Left kidney (tissue), 1 donor: ENCODE measurements at regions not wholly inside any gene's neighbourhood (a gene's known extent, or its start where the extent isn't known, plus 50 kb on each side); places are given as distances from the start of the nearest gene placed in this dataset.

ENCODE experiments used
- DNase-seq: peaks from one replicate; pipeline ENCODE4 v3.0.0-alpha.2; 2013

DNA sequence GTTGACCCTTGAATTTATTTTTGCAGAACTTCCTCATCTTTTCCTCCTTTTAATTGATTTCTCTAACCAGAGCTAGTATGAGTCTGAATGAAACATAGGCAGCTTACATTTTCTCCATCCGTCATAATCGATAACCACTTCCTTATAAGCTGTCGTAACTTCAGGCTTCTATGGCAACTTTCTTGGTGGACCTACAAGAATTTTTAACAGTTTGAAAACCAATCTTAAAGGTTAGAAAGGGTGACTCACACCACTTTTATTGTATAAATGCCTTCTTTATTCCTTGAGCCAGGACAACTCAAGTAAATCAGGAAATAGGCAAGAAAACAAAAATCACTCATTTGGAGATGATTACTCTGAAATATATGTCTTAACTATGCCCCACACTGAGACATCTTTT lies 105.7 kb upstream of the KL start:
- DNase-seq, result no peak

DNA sequence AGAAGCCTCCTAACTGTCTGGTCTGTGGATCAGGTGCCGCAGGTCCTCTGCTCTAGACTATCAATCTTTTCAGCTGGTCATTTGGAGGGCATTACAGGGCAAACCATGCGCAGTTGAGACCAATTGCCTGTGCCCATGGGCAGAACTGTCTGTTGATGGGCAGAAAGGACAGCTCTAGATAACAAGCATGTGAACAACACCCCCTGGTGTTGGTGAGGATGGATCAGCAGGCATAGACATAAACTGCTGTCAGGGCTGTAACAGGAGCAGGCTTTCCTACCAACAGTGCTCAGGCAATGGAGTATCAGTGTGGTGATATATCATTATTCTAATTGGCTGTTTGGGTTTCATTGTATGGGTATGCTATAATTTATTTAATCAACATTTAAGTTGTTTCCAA lies 104.7 kb upstream of the KL start:
- peak; percentile 48 for DNase-seq

DNA sequence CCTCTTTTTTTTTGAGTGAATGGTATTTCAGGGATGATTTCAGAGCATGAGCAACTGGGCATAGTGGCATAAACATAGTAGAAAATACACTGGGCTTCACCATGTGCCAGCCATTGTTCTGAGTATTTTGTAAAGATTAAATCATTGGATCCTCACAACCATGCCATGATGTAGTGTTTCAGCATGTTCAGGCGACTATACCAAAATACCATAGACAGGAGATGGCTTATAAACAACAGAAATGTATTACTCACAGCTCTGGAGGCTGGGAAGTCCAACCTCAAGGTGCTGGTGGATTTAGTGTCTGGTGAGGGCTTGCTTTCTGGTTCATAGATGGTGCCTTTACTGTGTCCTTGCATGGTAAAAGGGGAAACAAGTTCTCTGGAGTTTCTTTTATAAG lies 101.5 kb upstream of the KL start:
- DNase-seq, result no peak

DNA sequence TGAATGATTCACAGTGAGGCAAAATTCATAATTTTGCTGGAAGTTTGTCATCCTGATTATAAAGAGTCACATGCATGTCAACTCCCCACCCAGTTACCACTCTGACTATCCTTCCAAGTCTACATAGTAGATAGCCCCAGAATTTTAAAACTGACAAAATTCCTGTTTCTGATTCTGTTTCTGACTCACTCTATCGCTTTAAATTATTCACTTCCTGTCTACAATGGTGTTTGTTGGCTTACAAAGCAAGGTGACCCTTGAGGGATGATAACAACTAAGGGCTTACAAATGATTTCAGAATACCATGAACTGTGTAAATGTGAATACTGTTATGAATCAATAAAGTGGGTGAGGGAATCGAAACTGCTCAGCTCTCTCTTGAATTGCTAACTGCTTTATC lies 98.7 kb upstream of the KL start:
- DNase-seq, result no peak

DNA sequence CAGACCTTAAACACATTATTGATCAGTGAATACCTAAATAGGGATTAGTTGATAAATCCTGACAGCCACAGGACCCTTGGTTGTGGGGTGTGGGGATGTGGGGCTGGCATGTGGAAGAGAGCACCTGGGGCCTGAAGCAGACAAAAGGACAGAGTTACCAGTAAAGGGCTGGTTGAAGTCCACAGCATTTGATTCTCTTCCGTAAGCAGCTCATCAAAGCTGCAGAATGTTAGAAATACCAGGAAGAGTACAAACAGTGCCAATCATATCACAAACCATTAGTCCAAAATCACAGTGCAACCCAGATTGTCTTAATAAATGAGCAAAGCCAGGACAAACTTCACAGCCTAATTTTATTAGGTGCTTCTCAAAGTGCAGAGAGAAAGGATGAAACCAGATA lies 92.5 kb upstream of the KL start:
- DNase-seq, result no peak

DNA sequence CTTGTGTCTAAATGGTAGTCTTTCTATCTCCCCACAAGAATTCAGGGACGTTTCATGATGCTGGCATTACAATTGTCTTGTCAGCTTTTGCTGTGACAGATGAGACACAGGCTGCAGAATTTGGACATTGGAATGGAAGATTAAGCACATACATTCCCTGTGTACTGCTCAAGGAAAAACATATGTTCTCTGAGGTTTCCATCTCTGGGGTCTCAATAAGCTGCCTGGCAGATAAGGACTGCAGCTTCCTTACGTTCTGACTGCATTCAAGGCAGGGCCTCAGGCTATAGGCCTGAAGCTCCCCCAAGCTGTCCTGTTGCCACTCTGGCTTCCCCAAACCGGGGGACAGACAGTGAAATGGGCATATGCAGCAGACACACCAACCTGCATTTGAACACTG lies 91.3 kb upstream of the KL start:
- no peak for DNase-seq

GRCh38 chr13:32925506-32925905 lies 90.7 kb upstream of the KL start:
- DNase-seq, result peak; percentile 33

DNA sequence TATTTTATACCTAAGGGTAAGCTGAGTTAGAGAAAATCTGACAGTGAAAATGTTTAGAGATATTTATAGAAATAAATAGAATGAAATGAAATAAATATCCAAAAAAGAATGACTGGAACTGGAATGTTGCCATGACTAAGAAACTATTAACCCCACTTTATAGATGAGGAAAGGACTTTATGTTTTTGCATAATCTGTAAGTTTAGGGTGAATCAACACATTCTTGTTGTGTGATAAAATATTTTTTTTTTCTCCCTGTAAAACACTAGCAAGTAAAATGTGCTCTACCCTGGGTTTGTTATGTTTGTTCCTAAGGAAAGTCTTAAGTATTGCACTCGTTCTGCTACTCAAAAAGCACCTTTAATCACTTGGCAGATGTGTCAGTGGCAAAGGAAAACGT lies 83.8 kb upstream of the KL start:
- no peak for DNase-seq

GRCh38 chr13:32936716-32937115 lies 79.5 kb upstream of the KL start:
- no peak for DNase-seq

DNA sequence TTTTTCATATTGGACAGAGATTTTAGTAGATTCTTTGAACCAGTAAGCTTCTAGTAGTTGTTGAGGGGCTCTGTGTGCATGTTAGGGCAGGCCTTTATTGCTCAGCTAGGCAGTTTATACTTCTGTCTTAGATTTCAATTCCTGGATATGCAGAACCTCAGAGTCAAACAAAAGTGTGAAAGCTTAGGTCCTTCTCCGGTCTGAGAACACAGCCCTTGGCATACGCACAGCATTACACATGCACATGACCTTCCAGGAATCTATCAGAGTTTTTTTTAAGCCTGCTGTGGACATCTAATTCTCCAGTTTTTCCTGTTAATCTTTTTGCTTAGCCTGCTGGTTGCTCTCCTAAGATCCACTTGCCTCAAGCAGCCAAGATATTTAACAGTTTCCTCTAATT lies 77.9 kb upstream of the KL start:
- no peak for DNase-seq

GRCh38 chr13:32938907-32939306 lies 77.3 kb upstream of the KL start:
- DNase-seq, result no peak

- no peak for DNase-seq
These were observed 75.6 kb upstream of the KL start for GRCh38 chr13:32940601-32941000.

DNA sequence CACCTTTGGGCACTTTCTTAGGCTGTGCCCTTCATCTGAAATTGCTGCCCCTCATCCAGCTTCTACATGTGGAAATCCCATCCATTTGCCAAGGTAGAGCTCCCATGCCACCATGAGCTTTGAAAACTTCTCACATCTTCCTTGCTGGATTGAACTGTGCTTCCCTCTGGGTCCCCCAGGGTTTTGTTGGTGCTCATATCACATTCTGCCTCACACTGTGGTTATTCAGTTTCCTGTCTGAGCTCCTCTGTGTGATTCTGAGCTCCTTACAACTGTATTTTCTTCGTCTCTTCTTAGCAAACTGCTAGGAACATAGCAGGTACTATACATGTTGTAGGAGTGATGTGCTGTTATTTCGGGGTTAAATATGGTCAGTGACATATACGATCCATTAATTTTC lies 74.9 kb upstream of the KL start:
- no peak for DNase-seq

DNA sequence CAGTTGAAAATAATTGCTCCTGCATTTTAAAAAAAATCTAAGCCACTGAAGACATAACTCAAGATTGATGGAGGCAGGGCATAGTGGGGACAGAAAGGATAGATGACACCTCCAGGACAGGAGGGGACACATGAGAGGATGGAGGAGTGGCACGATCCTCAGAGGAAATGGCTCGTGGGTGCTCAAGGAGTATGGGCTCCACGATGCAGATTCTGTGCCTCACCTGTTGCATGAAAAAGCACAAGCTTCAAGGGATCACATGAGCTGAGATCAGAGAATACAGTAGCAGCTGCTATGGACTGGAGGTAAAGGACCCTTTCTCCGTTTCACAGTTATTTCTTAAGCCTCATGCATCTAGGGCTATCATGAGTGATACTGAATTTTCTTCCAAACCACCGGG lies 69.7 kb upstream of the KL start:
- no peak for DNase-seq

DNA sequence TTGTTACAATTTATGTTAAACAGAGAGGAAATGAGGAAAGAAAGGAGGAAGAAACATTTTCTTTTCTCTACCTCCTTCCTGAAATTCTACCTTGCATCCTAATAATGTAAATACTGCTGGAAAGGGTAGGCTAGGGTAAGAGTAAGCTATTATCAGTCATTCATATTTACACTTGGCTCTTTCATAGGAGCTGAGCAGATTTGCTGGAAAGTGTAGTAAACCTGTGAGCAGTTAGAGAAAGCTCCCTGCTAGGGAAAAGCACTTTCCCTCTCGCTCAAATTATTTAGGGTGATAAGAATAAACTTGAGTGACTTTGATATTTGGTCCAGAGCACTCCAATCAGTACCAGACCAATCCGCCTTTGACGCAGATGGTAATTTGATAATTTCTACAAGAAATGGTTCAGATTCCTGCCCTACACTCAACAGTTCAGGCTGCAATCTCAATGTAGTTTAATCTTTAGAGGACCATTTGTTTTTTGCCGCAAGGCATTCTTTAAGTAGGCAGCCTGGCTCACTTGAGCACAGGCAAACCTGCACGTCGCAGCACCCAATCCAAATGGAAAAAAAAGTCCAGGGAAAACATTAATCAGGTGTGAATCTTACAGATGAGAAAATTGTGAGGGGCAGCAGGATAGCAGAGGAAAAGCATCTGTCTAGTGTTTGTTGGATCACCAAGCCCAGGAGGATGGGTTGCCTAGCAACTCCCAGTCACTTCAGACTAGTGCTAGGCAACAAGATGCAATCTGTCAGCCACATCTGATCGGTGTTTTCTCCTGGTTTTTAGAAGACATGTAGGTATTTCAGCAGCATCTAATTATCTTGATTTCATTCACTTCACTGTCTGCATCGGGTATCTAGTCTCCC lies 68.6 kb upstream of the KL start:
- no peak for DNase-seq

DNA sequence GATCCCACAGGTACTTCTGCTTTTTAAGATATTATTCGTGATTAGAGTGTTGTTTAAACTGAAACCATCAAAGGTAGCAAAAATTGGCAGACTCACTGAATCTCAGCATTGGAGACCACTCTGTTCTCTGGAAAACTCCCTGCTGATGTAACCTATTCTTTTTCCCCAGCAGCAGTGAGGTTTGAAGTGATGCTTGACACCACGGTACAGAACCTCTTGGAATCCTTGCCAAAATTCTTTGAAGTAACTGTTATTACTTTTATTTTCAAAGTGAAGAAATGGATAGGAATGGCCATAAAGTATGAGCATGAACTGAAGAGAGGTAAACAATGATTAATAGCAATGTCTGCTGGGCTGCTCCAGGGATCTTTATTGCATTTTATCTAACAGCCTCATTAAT lies 66.4 kb upstream of the KL start:
- DNase-seq, result no peak

DNA sequence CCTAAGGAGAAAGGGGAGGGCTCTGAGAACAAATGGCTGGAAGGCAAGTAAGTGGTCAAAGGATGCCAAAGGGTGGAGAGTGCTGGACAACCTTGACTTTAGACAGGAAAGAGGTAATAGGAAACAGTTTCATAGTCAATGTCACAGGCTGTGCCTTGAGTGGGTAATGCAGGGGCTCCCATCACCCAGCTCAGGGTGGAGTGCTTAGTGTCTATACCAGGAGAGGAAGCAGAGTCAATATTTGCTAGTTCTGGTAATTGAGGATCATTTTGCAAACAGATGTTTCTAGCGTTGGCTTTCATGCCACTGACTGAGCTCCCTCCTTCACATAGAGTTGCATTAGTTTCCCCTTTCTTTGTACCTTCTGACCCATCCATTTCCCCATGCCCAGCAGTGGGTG lies 64.6 kb upstream of the KL start:
- no peak for DNase-seq

- DNase-seq, result no peak
These were observed 60.2 kb upstream of the KL start for GRCh38 chr13:32955881-32956594.

DNA sequence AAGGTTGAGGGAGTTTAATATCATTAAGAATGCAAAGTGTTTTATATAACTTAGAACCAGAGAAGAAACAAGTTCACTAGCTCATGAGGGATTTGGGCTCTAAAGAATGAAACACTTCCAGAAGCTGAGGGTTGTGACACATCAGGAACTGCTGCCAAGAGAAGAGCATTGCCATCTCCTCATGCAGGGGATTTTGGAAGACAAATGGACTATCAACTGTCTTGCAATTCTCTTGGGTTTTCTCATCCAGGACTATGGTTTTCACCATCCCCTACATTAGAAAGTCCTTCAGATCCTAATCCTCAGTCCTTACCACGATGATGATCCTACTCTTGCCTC lies 59.7 kb upstream of the KL start:
- no peak for DNase-seq

DNA sequence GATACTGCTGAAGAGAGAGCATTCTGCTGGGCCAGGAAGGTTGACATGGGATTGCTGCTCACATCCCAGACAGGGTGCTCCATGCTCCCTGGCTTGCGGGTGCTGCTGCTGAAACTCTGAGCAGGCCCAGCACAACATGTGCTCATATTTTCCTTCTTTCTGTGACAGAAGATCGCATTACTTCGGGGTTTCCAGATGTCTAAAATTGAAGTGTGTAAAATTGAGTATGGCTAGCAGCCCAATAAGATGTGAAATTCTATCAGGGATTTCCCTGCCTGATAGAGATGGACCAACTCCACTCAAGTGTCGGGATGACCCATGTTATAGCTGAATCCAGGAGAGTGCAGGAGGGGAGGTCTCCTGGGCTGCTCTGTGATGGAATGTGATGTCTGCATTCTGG lies 55.6 kb upstream of the KL start:
- DNase-seq, result no peak

DNA sequence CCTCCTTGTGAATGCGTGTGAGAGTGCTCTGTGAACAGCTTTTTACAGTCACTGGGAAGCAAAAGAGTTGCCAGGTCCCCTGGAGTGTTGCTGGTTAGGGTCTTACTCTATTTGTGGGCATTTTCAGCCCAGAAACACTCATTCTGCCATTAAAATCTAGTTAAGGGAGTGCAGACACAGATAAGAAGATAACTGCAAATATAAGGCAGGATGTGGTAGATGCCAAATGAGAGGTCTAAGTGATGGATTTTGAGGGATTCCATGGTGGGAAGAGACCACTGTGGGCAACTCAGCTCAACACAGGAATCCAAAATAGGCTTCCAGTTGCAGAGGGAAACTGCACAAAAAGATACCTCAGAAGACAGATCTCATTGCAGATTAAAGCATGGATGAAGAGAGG lies 54.5 kb upstream of the KL start:
- DNase-seq, result no peak

GRCh38 chr13:32962342-32962741 lies 53.9 kb upstream of the KL start:
- DNase-seq, result no peak

- no peak for DNase-seq
These were observed 51.2 kb upstream of the KL start for GRCh38 chr13:32964987-32965386.
